Fibroblast of villous mesenchyme (primary cell): ENCODE measurements at regions not wholly inside any gene's neighbourhood (a gene's known extent, or its start where the extent isn't known, plus 50 kb on each side); places are given as distances from the start of the nearest gene placed in this dataset.

ENCODE experiments used
- DNase-seq: peaks from one replicate; pipeline ENCODE4 v3.0.0-alpha.2; 2010; ENCODE audit warnings: low read depth
- H3K4me3 ChIP-seq: 2 replicates; pipeline ENCODE4 v1.5.1; 2011; ENCODE audit warnings: low read depth, mild to moderate bottlenecking, low read length
- TF ChIP-seq, protein P1 (sequence below): IDR thresholded peaks from 2 replicates; pipeline ENCODE4 v1.5.1; 2012; ENCODE audit warnings: low read depth, mild to moderate bottlenecking, low read length; ENCODE audit not compliant: insufficient read depth

- no peak overlapping the region for H3K4me3 ChIP-seq
- TF ChIP-seq, protein P1, sequence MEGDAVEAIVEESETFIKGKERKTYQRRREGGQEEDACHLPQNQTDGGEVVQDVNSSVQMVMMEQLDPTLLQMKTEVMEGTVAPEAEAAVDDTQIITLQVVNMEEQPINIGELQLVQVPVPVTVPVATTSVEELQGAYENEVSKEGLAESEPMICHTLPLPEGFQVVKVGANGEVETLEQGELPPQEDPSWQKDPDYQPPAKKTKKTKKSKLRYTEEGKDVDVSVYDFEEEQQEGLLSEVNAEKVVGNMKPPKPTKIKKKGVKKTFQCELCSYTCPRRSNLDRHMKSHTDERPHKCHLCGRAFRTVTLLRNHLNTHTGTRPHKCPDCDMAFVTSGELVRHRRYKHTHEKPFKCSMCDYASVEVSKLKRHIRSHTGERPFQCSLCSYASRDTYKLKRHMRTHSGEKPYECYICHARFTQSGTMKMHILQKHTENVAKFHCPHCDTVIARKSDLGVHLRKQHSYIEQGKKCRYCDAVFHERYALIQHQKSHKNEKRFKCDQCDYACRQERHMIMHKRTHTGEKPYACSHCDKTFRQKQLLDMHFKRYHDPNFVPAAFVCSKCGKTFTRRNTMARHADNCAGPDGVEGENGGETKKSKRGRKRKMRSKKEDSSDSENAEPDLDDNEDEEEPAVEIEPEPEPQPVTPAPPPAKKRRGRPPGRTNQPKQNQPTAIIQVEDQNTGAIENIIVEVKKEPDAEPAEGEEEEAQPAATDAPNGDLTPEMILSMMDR, result no peak
- no peak for DNase-seq
These were observed 76.8 kb downstream of the PHLDA1 start for GRCh38 chr12:75954749-75955148.

- H3K4me3 ChIP-seq, result no peak overlapping the region
- peak; percentile 93 for DNase-seq
- TF ChIP-seq, protein P1, result no peak
These were observed 77.5 kb downstream of the PHLDA1 start for GRCh38 chr12:75954041-75954440.

- DNase-seq, result peak; percentile 82
- TF ChIP-seq, protein P1, result no peak
- no peak overlapping the region for H3K4me3 ChIP-seq
These were observed 78.2 kb downstream of the PHLDA1 start for GRCh38 chr12:75953312-75953906.

- no peak overlapping the region for H3K4me3 ChIP-seq
- TF ChIP-seq, protein P1, result no peak
- peak; percentile 48 for DNase-seq
These were observed 79.9 kb downstream of the PHLDA1 start for GRCh38 chr12:75951399-75952278.

GRCh38 chr12:75947156-75947723, 84.3 kb downstream of the PHLDA1 start:
- no peak overlapping the region for H3K4me3 ChIP-seq
- TF ChIP-seq, protein P1, result no peak

DNA sequence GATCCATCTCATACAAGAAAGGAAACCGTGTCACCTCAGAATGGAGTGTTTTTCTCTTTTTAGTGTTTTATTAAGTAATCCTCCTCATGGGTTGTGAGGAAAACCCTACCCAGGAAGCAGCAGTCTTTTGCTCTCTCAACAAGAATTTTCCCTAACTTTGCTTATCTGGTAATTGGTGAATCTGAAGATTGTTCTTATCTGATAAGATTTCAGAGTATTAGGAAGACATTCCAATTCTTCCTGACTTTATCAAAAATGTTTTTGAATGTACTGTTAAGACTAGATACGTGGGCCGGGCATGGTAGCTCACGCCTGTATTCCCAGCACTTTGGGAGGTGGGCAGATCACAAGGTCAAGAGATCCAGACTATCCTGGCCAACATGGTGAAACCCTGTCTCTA, 86.0 kb downstream of the PHLDA1 start:
- no peak overlapping the region for H3K4me3 ChIP-seq
- TF ChIP-seq, protein P1, result no peak
- no peak for DNase-seq

More at GRCh38 chr12:75947156-75947723, 84.3 kb downstream of the PHLDA1 start:
- no peak for DNase-seq
